ENCODE measurements at regions not wholly inside any gene's neighbourhood (a gene's known extent, or its start where the extent isn't known, plus 50 kb on each side); places are given as distances from the start of the nearest gene placed in this dataset.

DNA sequence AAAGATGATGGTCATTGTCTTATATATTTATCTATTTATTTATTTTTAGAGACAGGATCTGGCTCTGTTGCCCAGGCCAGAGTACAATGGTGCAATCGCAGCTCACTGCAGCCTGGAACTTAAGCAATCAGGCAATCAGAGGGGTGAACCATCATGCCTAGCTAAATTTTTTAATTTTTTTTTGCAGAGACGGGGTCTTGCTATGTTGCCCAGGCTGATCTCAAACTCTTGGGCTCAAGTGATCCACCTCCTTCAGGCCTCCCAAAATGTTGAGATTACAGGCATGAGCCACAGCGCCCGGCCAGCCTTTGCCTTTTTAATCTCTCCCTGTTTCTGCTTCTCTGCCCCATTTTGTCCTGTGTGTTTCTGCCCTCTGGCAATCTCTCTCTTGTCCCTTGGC lies 102.2 kb downstream of the NCR2 start:
- Histone ChIP-seq H3K27ac (no peak overlapping the region), H3K4me3 (no peak overlapping the region)
- TF ChIP-seq CTCF (IDR thresholded peaks at IDR 0.05), result no peak
- DNase-seq (ENCODE audit: low spot score), result no peak

DNA sequence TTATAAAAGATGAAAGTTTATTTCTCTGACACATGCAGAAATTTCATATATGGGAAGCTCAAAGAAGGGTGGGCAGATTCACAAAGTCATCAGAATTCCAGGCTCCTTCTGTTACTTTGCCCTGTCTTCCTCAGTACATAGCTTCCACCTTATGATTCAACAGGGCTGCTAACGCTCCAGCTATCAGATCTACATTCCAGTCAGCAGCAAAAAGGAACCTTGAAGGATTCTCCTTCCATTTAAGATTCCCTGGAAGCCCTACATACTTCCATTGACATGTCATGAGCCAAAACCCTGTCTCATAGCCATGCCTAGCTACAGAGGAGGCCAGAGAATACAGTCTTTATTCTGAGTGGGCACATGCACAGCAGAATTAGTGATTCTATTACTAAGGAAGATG lies 103.3 kb downstream of the NCR2 start:
- H3K27ac ChIP-seq, result no peak overlapping the region
- TF ChIP-seq CTCF (IDR thresholded peaks at IDR 0.05), result no peak
- no peak overlapping the region for H3K4me3 ChIP-seq
- DNase-seq (ENCODE audit: low spot score), result no peak

- no peak overlapping the region for H3K4me3 ChIP-seq
- H3K27ac ChIP-seq, result no peak overlapping the region
- DNase-seq (ENCODE audit: low spot score), result no peak
- no peak for TF ChIP-seq CTCF (IDR thresholded peaks at IDR 0.05)
Measured at GRCh38 chr6:41439524-41440418, 104.4 kb downstream of the NCR2 start.

GRCh38 chr6:41440958-41441357 lies 105.2 kb upstream of the FOXP4 start:
- H3K27ac ChIP-seq, result no peak overlapping the region
- no peak for TF ChIP-seq CTCF (IDR thresholded peaks at IDR 0.05)

GRCh38 chr6:41441598-41442351 lies 104.4 kb upstream of the FOXP4 start:
- Histone ChIP-seq H3K27ac (no peak overlapping the region), H3K4me3 (no peak overlapping the region)
- no peak for DNase-seq (ENCODE audit: low spot score)
- TF ChIP-seq CTCF (IDR thresholded peaks at IDR 0.05), result no peak

More at GRCh38 chr6:41440958-41441357, 105.2 kb upstream of the FOXP4 start:
- no peak overlapping the region for H3K4me3 ChIP-seq
- no peak for DNase-seq (ENCODE audit: low spot score)

DNA sequence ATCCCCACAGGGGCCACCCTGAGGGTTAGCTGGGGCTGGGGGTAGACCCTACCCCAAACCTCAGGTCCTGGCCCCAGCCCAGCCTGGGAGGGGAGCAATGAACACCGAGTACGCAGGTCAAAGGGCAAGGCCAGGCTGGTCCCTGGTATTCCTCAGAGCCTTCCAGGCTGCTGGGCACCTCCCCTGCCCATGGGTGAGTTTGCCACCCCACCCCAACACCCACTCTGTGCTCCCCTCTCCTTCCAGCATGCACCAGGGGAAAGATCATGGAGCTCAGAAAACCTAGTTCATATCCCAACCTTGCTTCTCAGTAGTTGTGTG lies 103.9 kb upstream of the FOXP4 start:
- TF ChIP-seq CTCF (IDR thresholded peaks at IDR 0.05), result no peak
- no peak for DNase-seq (ENCODE audit: low spot score)
- Histone ChIP-seq H3K4me3 (no peak overlapping the region), H3K27ac (no peak overlapping the region)

Measured in coronary artery (tissue), 2 donors.